ENCODE measurements at regions not wholly inside any gene's neighbourhood (a gene's known extent, or its start where the extent isn't known, plus 50 kb on each side); places are given as distances from the start of the nearest gene placed in this dataset.

- H3K4me3 Mint-ChIP-seq (ENCODE audit: unreplicated experiment) = no peak overlapping the region
- DNase-seq (ENCODE audit: low read depth) = no peak
- no peaks in the 10 kb centered on the region for H3K27me3 ChIP-seq (ENCODE audit: insufficient read depth, low read length)
- H3K4me1 ChIP-seq (ENCODE audit: insufficient read depth, low read length) = peaks cover 12% of the 10 kb centered on the region
- no peaks in the 10 kb centered on the region for H4K20me1 ChIP-seq (ENCODE audit: insufficient read depth, low read length)
- H3K27ac Mint-ChIP-seq (ENCODE audit: unreplicated experiment) = no peak overlapping the region
- no peaks in the 10 kb centered on the region for H3K36me3 Mint-ChIP-seq (ENCODE audit: low read depth, unreplicated experiment)
- peak; percentile 81 for FAIRE-seq
- H3K27me3 Mint-ChIP-seq (ENCODE audit: low read depth, unreplicated experiment) = peaks cover 10% of the 10 kb centered on the region
- peaks cover 5% of the 10 kb centered on the region for H3K4me1 Mint-ChIP-seq (ENCODE audit: low read depth, unreplicated experiment)
- H3K4me3 ChIP-seq (ENCODE audit: insufficient read depth, low read depth, low read length) = no peak overlapping the region
- H3K9me3 ChIP-seq (ENCODE audit: insufficient read depth, low read depth, low read length) = no peaks in the 10 kb centered on the region
- H3K79me2 ChIP-seq (ENCODE audit: insufficient read depth, low read length) = no peaks in the 10 kb centered on the region
- no peak for TF ChIP-seq EZH2 (IDR thresholded peaks at IDR 0.05; ENCODE audit: insufficient read depth, low read length)
- TF ChIP-seq, protein P1, sequence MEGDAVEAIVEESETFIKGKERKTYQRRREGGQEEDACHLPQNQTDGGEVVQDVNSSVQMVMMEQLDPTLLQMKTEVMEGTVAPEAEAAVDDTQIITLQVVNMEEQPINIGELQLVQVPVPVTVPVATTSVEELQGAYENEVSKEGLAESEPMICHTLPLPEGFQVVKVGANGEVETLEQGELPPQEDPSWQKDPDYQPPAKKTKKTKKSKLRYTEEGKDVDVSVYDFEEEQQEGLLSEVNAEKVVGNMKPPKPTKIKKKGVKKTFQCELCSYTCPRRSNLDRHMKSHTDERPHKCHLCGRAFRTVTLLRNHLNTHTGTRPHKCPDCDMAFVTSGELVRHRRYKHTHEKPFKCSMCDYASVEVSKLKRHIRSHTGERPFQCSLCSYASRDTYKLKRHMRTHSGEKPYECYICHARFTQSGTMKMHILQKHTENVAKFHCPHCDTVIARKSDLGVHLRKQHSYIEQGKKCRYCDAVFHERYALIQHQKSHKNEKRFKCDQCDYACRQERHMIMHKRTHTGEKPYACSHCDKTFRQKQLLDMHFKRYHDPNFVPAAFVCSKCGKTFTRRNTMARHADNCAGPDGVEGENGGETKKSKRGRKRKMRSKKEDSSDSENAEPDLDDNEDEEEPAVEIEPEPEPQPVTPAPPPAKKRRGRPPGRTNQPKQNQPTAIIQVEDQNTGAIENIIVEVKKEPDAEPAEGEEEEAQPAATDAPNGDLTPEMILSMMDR (IDR thresholded peaks at IDR 0.05; ENCODE audit: insufficient read depth, low read depth, low read length) = no peak
- peak overlapping the region; percentile 47 for H3K4me2 ChIP-seq (ENCODE audit: low read length)
- peak overlapping the region; percentile 52 for H3K27ac ChIP-seq (ENCODE audit: low read depth, low read length)
- H3K36me3 ChIP-seq (ENCODE audit: insufficient read depth, low read length) = no peaks in the 10 kb centered on the region
- no peaks in the 10 kb centered on the region for H3K9me3 Mint-ChIP-seq (ENCODE audit: unreplicated experiment)
- H3K9ac ChIP-seq (ENCODE audit: low read length) = no peak overlapping the region
- no peak overlapping the region for H2AFZ ChIP-seq (ENCODE audit: low read depth, low read length)
These were observed 91.3 kb upstream of the FAM171A1 start for GRCh38 chr10:15462253-15462897.

- peak; percentile 93 for FAIRE-seq
- Histone ChIP-seq H3K4me1 (ENCODE audit: insufficient read depth, low read length) (peaks cover 12% of the 10 kb centered on the region), H3K79me2 (ENCODE audit: insufficient read depth, low read length) (no peaks in the 10 kb centered on the region), H3K4me2 (ENCODE audit: low read length) (peak overlapping the region; percentile 47), H3K9ac (ENCODE audit: low read length) (no peak overlapping the region), H3K27me3 (ENCODE audit: insufficient read depth, low read length) (no peaks in the 10 kb centered on the region), H2AFZ (ENCODE audit: low read depth, low read length) (no peak overlapping the region), H3K9me3 (ENCODE audit: insufficient read depth, low read depth, low read length) (no peaks in the 10 kb centered on the region), H3K4me3 (ENCODE audit: insufficient read depth, low read depth, low read length) (no peak overlapping the region), H4K20me1 (ENCODE audit: insufficient read depth, low read length) (no peaks in the 10 kb centered on the region), H3K36me3 (ENCODE audit: insufficient read depth, low read length) (no peaks in the 10 kb centered on the region), H3K27ac (ENCODE audit: low read depth, low read length) (peak overlapping the region; percentile 52)
- DNase-seq (ENCODE audit: low read depth) = no peak
- Mint-ChIP-seq H3K27me3 (ENCODE audit: low read depth, unreplicated experiment) (peaks cover 4% of the 10 kb centered on the region), H3K4me1 (ENCODE audit: low read depth, unreplicated experiment) (peaks cover 5% of the 10 kb centered on the region), H3K36me3 (ENCODE audit: low read depth, unreplicated experiment) (no peaks in the 10 kb centered on the region), H3K4me3 (ENCODE audit: unreplicated experiment) (no peak overlapping the region), H3K9me3 (ENCODE audit: unreplicated experiment) (no peaks in the 10 kb centered on the region), H3K27ac (ENCODE audit: unreplicated experiment) (no peak overlapping the region)
- no peak for TF ChIP-seq EZH2 (IDR thresholded peaks at IDR 0.05; ENCODE audit: insufficient read depth, low read length)
- TF ChIP-seq, protein P1 (IDR thresholded peaks at IDR 0.05; ENCODE audit: insufficient read depth, low read depth, low read length) = no peak
These were observed 90.4 kb upstream of the FAM171A1 start for GRCh38 chr10:15461353-15462108.

GRCh38 chr10:15460661-15461060, 89.6 kb upstream of the FAM171A1 start:
- Histone ChIP-seq H3K9me3 (ENCODE audit: insufficient read depth, low read depth, low read length) (no peaks in the 10 kb centered on the region), H3K36me3 (ENCODE audit: insufficient read depth, low read length) (no peaks in the 10 kb centered on the region), H3K4me3 (ENCODE audit: insufficient read depth, low read depth, low read length) (no peak overlapping the region), H3K27ac (ENCODE audit: low read depth, low read length) (no peak overlapping the region), H3K27me3 (ENCODE audit: insufficient read depth, low read length) (no peaks in the 10 kb centered on the region), H3K4me1 (ENCODE audit: insufficient read depth, low read length) (peaks cover 12% of the 10 kb centered on the region), H3K4me2 (ENCODE audit: low read length) (no peak overlapping the region), H2AFZ (ENCODE audit: low read depth, low read length) (no peak overlapping the region), H3K9ac (ENCODE audit: low read length) (no peak overlapping the region), H4K20me1 (ENCODE audit: insufficient read depth, low read length) (no peaks in the 10 kb centered on the region), H3K79me2 (ENCODE audit: insufficient read depth, low read length) (no peaks in the 10 kb centered on the region)
- DNase-seq (ENCODE audit: low read depth) (no peak), FAIRE-seq (no peak)
- TF ChIP-seq, protein P1 (IDR thresholded peaks at IDR 0.05; ENCODE audit: insufficient read depth, low read depth, low read length) = no peak
- no peak for TF ChIP-seq EZH2 (IDR thresholded peaks at IDR 0.05; ENCODE audit: insufficient read depth, low read length)
- no peak overlapping the region for H3K27ac Mint-ChIP-seq (ENCODE audit: unreplicated experiment)
- no peaks in the 10 kb centered on the region for H3K9me3 Mint-ChIP-seq (ENCODE audit: unreplicated experiment)
- H3K27me3 Mint-ChIP-seq (ENCODE audit: low read depth, unreplicated experiment) = no peaks in the 10 kb centered on the region
- no peak overlapping the region for H3K4me3 Mint-ChIP-seq (ENCODE audit: unreplicated experiment)
- peaks cover 5% of the 10 kb centered on the region for H3K4me1 Mint-ChIP-seq (ENCODE audit: low read depth, unreplicated experiment)
- H3K36me3 Mint-ChIP-seq (ENCODE audit: low read depth, unreplicated experiment) = no peaks in the 10 kb centered on the region

Measured in astrocyte (in vitro differentiated cells and primary cell).